HepG2 (cell line): ENCODE measurements at regions not wholly inside any gene's neighbourhood (a gene's known extent, or its start where the extent isn't known, plus 50 kb on each side); places are given as distances from the start of the nearest gene placed in this dataset.

ENCODE experiments used
- ARHGAP35 ChIP-seq: sonication (generic); formaldehyde crosslinking; IDR thresholded peaks from 2 replicates; pipeline ENCODE4 v1.9.0; 2022; ENCODE audit warnings: mild to moderate bottlenecking, inconsistent platforms, moderate library complexity, missing genetic modification reagents, borderline replicate concordance
- DPF2 ChIP-seq: sonication (generic); formaldehyde crosslinking; IDR thresholded peaks from 2 replicates; pipeline ENCODE4 v1.4.0; 2020; ENCODE audit warnings: mild to moderate bottlenecking, low read depth, missing genetic modification reagents, borderline replicate concordance
- DZIP1 ChIP-seq: sonication (generic); formaldehyde crosslinking; IDR thresholded peaks from 2 replicates; pipeline ENCODE4 v1.5.0; 2020; ENCODE audit warnings: mild to moderate bottlenecking, missing genetic modification reagents
- GMEB1 ChIP-seq: sonication (generic); formaldehyde crosslinking; IDR thresholded peaks from 2 replicates; pipeline ENCODE4 v1.5.1; 2020; ENCODE audit warnings: missing genetic modification reagents, mild to moderate bottlenecking, borderline replicate concordance
- GTF3A ChIP-seq: sonication (generic); formaldehyde crosslinking; conservative IDR thresholded peaks from 2 replicates; pipeline ENCODE4 v1.4.0; 2020; ENCODE audit warnings: mild to moderate bottlenecking, missing genetic modification reagents
- HOXA3 ChIP-seq: sonication (generic); formaldehyde crosslinking; IDR thresholded peaks from 2 replicates; pipeline ENCODE4 v1.5.0; 2020; ENCODE audit warnings: missing genetic modification reagents
- IKZF5 ChIP-seq: IDR thresholded peaks from 2 replicates; pipeline ENCODE4 v1.6.1; 2018; ENCODE audit warnings: missing genetic modification reagents, mild to moderate bottlenecking, missing compliant biosample characterization
- KDM2A ChIP-seq: sonication (generic); formaldehyde crosslinking; IDR thresholded peaks from 2 replicates; pipeline ENCODE4 v1.4.0; 2020; ENCODE audit warnings: low read depth, missing genetic modification reagents, borderline replicate concordance
- NFIB ChIP-seq: sonication (generic); formaldehyde crosslinking; IDR thresholded peaks from 2 replicates; pipeline ENCODE4 v1.9.0; 2021; ENCODE audit warnings: missing genetic modification reagents, mild to moderate bottlenecking, borderline replicate concordance
- STAT6 ChIP-seq: sonication (generic); formaldehyde crosslinking; IDR thresholded peaks from 2 replicates; pipeline ENCODE4 v1.4.0; 2020; ENCODE audit warnings: missing genetic modification reagents, mild to moderate bottlenecking, borderline replicate concordance
- TFAP4 ChIP-seq: sonication (generic); IDR thresholded peaks from 2 replicates; pipeline ENCODE4 v1.6.1; 2016; ENCODE audit warnings: low read depth, borderline replicate concordance
- TP53 ChIP-seq: sonication (generic); formaldehyde crosslinking; conservative IDR thresholded peaks from 2 replicates; pipeline ENCODE4 v1.4.0; 2020; ENCODE audit warnings: missing genetic modification reagents
- YEATS2 ChIP-seq: sonication (generic); formaldehyde crosslinking; IDR thresholded peaks from 2 replicates; pipeline ENCODE4 v1.4.0; 2020; ENCODE audit warnings: missing genetic modification reagents, borderline replicate concordance
- ZBTB25 ChIP-seq: IDR thresholded peaks from 2 replicates; pipeline ENCODE4 v1.6.1; 2018; ENCODE audit warnings: missing genetic modification reagents

- TF ChIP-seq IKZF5 (CRISPR knock-in tag) (peak; percentile 83), ZBTB25 (0 out of 2 replicates have a peak, but pooled peaks have one; percentile 19), DZIP1 (CRISPR knock-in tag) (no peak), TFAP4 (peak; percentile 80), KDM2A (CRISPR knock-in tag) (peak; percentile 20; the same call in 1 of the 2 replicates), ARHGAP35 (CRISPR knock-in tag) (no peak), TP53 (CRISPR knock-in tag) (no peak), GMEB1 (peak; percentile 27; the same call in 1 of the 2 replicates), GTF3A (no peak), HOXA3 (CRISPR knock-in tag) (peak; percentile 65), DPF2 (CRISPR knock-in tag) (peak; percentile 56; the same call in 1 of the 2 replicates), YEATS2 (CRISPR knock-in tag) (peak; percentile 24; the same call in 1 of the 2 replicates), STAT6 (CRISPR knock-in tag) (no peak), NFIB (CRISPR knock-in tag) (no peak)
Measured at GRCh38 chr13:30832845-30833332, 73.2 kb upstream of the MEDAG start (continued).
